GM23338 (cell line): ENCODE measurements at regions not wholly inside any gene's neighbourhood (a gene's known extent, or its start where the extent isn't known, plus 50 kb on each side); places are given as distances from the start of the nearest gene placed in this dataset.

Experiments
- ATAC-seq: fragments of 200-7000 bp; cut with Tn5 transposase; 3 replicates; pipeline ENCODE4 v1.9.1; 2020
- DNase-seq: peaks from one replicate; pipeline ENCODE4 v3.0.0-alpha.2; 2015; ENCODE audit warnings: low spot score
- H2AFZ ChIP-seq: fragments of 200-600 bp; sonication (generic); 2 replicates; pipeline ENCODE4 v1.8.0; 2016; ENCODE audit warnings: antibody characterized with exemption, mild to moderate bottlenecking, moderate library complexity
- H3F3A ChIP-seq: fragments of 200-600 bp; sonication (generic); replicated peaks from 2 replicates; pipeline ENCODE4 v1.8.0; 2017; ENCODE audit warnings: antibody characterized with exemption, mixed run types, low read depth
- H3K27ac ChIP-seq: fragments of 200-600 bp; sonication (generic); 2 replicates; pipeline ENCODE4 v1.6.1; 2016; ENCODE audit warnings: low read depth
- H3K27me3 ChIP-seq: fragments of 200-600 bp; sonication (generic); 2 replicates; pipeline ENCODE4 v1.8.0; 2016; ENCODE audit warnings: mild to moderate bottlenecking, mixed run types, moderate library complexity; ENCODE audit not compliant: insufficient read depth
- H3K36me3 ChIP-seq: fragments of 200-600 bp; sonication (generic); 2 replicates; pipeline ENCODE4 v1.8.0; 2016; ENCODE audit warnings: mild to moderate bottlenecking; ENCODE audit not compliant: insufficient read depth
- H3K4me1 ChIP-seq: fragments of 200-600 bp; sonication (generic); 2 replicates; pipeline ENCODE4 v1.8.0; 2016; ENCODE audit warnings: mild to moderate bottlenecking, moderate library complexity; ENCODE audit not compliant: insufficient read depth
- H3K4me2 ChIP-seq: fragments of 200-600 bp; sonication (generic); 2 replicates; pipeline ENCODE4 v1.7.1; 2017; ENCODE audit warnings: mixed run types
- H3K4me3 ChIP-seq: fragments of 200-600 bp; sonication (generic); 2 replicates; pipeline ENCODE4 v1.6.1; 2016; ENCODE audit warnings: mixed run types
- H3K79me2 ChIP-seq: fragments of 200-600 bp; sonication (generic); replicated peaks from 2 replicates; pipeline ENCODE4 v1.8.0; 2017; ENCODE audit warnings: mild to moderate bottlenecking; ENCODE audit not compliant: insufficient read depth
- H3K9me2 ChIP-seq: fragments of 200-600 bp; sonication (generic); 2 replicates; pipeline ENCODE4 v1.8.0; 2017; ENCODE audit not compliant: insufficient read depth
- H4K20me1 ChIP-seq: fragments of 200-600 bp; sonication (generic); replicated peaks from 2 replicates; pipeline ENCODE4 v1.8.0; 2017; ENCODE audit warnings: mild to moderate bottlenecking; ENCODE audit not compliant: insufficient read depth
- H3K27ac Mint-ChIP-seq: 2 replicates; pipeline ENCODE4 v1.8.0; 2020; ENCODE audit warnings: inconsistent platforms, mild to moderate bottlenecking, moderate library complexity, mixed read lengths
- H3K27me3 Mint-ChIP-seq: 3 replicates; pipeline ENCODE4 v1.8.0; 2022; ENCODE audit warnings: low read depth, mild to moderate bottlenecking, moderate library complexity, mixed read lengths, inconsistent platforms; ENCODE audit not compliant: insufficient read depth, poor library complexity
- H3K36me3 Mint-ChIP-seq: 3 replicates; pipeline ENCODE4 v1.8.0; 2021; ENCODE audit warnings: low read depth, mild to moderate bottlenecking, inconsistent platforms, moderate library complexity, mixed read lengths
- H3K4me1 Mint-ChIP-seq: 3 replicates; pipeline ENCODE4 v1.8.0; 2020; ENCODE audit warnings: mild to moderate bottlenecking, inconsistent platforms, mixed read lengths
- H3K4me3 Mint-ChIP-seq: 3 replicates; pipeline ENCODE4 v1.8.0; 2021; ENCODE audit warnings: moderate library complexity, mild to moderate bottlenecking, inconsistent platforms, mixed read lengths
- H3K9me3 Mint-ChIP-seq: 3 replicates; pipeline ENCODE4 v1.8.0; 2020; ENCODE audit warnings: moderate library complexity, mild to moderate bottlenecking, inconsistent platforms, mixed read lengths
- CREB1 ChIP-seq: fragments of 250-450 bp; sonication (Bioruptor Pico); IDR thresholded peaks from 2 replicates; pipeline ENCODE4 v1.5.0; 2020; ENCODE audit warnings: low read depth, mild to moderate bottlenecking, moderate library complexity
- CTCF ChIP-seq, 2 experiments: fragments of 200-600 bp in 1 of 2; sonication (generic) in 1 of 2; conservative IDR thresholded peaks; 2 replicates each; pipeline versions ENCODE4 v1.5.1 to v1.6.1; 2016 to 2017; ENCODE audit warnings: antibody characterized with exemption in 2 of 2, low read depth in 2 of 2, mild to moderate bottlenecking in 2 of 2, moderate library complexity in 1 of 2
- ETS1 ChIP-seq: IDR thresholded peaks from 2 replicates; pipeline ENCODE4 v1.6.1; 2016; ENCODE audit warnings: antibody characterized with exemption
- EZH2 ChIP-seq: fragments of 200-600 bp; sonication (generic); IDR thresholded peaks from one replicate; pipeline ENCODE4 v1.8.0; 2017; ENCODE audit warnings: antibody characterized with exemption, mild to moderate bottlenecking, low read depth; ENCODE audit not compliant: unreplicated experiment
- EZH2phosphoT487 ChIP-seq: fragments of 200-600 bp; sonication (generic); IDR thresholded peaks from one replicate; pipeline ENCODE4 v1.8.1; 2018; ENCODE audit warnings: antibody characterized with exemption; ENCODE audit not compliant: unreplicated experiment
- JUNB ChIP-seq: IDR thresholded peaks from one replicate; pipeline ENCODE4 v1.6.1; 2016; ENCODE audit warnings: antibody characterized with exemption; ENCODE audit not compliant: unreplicated experiment
- NANOG ChIP-seq: IDR thresholded peaks from 2 replicates; pipeline ENCODE4 v1.6.1; 2016; ENCODE audit warnings: antibody characterized with exemption, borderline replicate concordance
- POLR2AphosphoS5 ChIP-seq: IDR thresholded peaks from 2 replicates; pipeline ENCODE4 v1.6.1; 2016; ENCODE audit warnings: antibody characterized with exemption, low read depth
- STAT1 ChIP-seq: IDR thresholded peaks from one replicate; pipeline ENCODE4 v1.6.1; 2016; ENCODE audit warnings: antibody characterized with exemption; ENCODE audit not compliant: unreplicated experiment
- ZNF114 ChIP-seq: fragments of 250-450 bp; sonication (Bioruptor Pico); IDR thresholded peaks from 2 replicates; pipeline ENCODE4 v1.5.0; 2020; ENCODE audit warnings: mild to moderate bottlenecking, moderate library complexity
- ZNF331 ChIP-seq: fragments of 250-450 bp; sonication (Bioruptor Pico); IDR thresholded peaks from 2 replicates; pipeline ENCODE4 v1.5.0; 2020; ENCODE audit warnings: low read depth, mild to moderate bottlenecking, moderate library complexity
- ZNF462 ChIP-seq: fragments of 250-450 bp; sonication (Bioruptor Pico); IDR thresholded peaks from 2 replicates; pipeline ENCODE4 v1.5.0; 2020; ENCODE audit warnings: mild to moderate bottlenecking, moderate library complexity
- TF ChIP-seq, protein P1 (sequence below): IDR thresholded peaks from one replicate; pipeline ENCODE4 v1.6.1; 2018; ENCODE audit warnings: antibody characterized with exemption; ENCODE audit not compliant: unreplicated experiment

GRCh38 chr3:163929069-163929652 is 1149.1 kb downstream of the SI start:
- H2AFZ ChIP-seq, result no peak overlapping the region
- H3K9me2 ChIP-seq, result no peaks in the 10 kb centered on the region
- no peak for DNase-seq
- TF ChIP-seq JUNB, result no peak
- no peak for TF ChIP-seq POLR2AphosphoS5
- TF ChIP-seq EZH2phosphoT487, result no peak
- no peak for TF ChIP-seq EZH2
- no peak for TF ChIP-seq ZNF114 (CRISPR knock-in tag)
- no peak for TF ChIP-seq CREB1 (CRISPR knock-in tag)
- no peak for TF ChIP-seq ZNF462 (CRISPR knock-in tag)
- TF ChIP-seq ETS1, result no peak
- TF ChIP-seq STAT1, result no peak
- TF ChIP-seq, protein P1, sequence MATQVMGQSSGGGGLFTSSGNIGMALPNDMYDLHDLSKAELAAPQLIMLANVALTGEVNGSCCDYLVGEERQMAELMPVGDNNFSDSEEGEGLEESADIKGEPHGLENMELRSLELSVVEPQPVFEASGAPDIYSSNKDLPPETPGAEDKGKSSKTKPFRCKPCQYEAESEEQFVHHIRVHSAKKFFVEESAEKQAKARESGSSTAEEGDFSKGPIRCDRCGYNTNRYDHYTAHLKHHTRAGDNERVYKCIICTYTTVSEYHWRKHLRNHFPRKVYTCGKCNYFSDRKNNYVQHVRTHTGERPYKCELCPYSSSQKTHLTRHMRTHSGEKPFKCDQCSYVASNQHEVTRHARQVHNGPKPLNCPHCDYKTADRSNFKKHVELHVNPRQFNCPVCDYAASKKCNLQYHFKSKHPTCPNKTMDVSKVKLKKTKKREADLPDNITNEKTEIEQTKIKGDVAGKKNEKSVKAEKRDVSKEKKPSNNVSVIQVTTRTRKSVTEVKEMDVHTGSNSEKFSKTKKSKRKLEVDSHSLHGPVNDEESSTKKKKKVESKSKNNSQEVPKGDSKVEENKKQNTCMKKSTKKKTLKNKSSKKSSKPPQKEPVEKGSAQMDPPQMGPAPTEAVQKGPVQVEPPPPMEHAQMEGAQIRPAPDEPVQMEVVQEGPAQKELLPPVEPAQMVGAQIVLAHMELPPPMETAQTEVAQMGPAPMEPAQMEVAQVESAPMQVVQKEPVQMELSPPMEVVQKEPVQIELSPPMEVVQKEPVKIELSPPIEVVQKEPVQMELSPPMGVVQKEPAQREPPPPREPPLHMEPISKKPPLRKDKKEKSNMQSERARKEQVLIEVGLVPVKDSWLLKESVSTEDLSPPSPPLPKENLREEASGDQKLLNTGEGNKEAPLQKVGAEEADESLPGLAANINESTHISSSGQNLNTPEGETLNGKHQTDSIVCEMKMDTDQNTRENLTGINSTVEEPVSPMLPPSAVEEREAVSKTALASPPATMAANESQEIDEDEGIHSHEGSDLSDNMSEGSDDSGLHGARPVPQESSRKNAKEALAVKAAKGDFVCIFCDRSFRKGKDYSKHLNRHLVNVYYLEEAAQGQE, result no peak
- TF ChIP-seq ZNF331 (CRISPR knock-in tag), result no peak
- TF ChIP-seq CTCF (conservative IDR thresholded peaks at IDR 0.05; ENCODE audit: low read depth in 2 of 2), result no peak
- no peak for TF ChIP-seq NANOG
- no peak overlapping the region for H3K4me3 ChIP-seq
- Mint-ChIP-seq H3K27ac (peak overlapping the region; percentile 24; the same call in 1 of the 2 replicates), H3K27me3 (no peaks in the 10 kb centered on the region), H3K4me1 (peaks cover 13% of the 10 kb centered on the region; the same call in 2 of the 3 replicates), H3K9me3 (no peaks in the 10 kb centered on the region; the same call in 2 of the 3 replicates), H3K36me3 (no peaks in the 10 kb centered on the region), H3K4me3 (no peak overlapping the region)
- no peak overlapping the region for H3K27ac ChIP-seq
- H3K36me3 ChIP-seq, result no peaks in the 10 kb centered on the region
- H3K79me2 ChIP-seq, result no peaks in the 10 kb centered on the region
- no peaks in the 10 kb centered on the region for H3K27me3 ChIP-seq
- no peaks in the 10 kb centered on the region; the same call in 1 of the 2 replicates for H3K4me1 ChIP-seq
- ATAC-seq, result no peak
- H3F3A ChIP-seq, result no peaks in the 10 kb centered on the region
- no peaks in the 10 kb centered on the region for H4K20me1 ChIP-seq
- H3K4me2 ChIP-seq, result no peak overlapping the region
